HL-60 (cell line): ENCODE measurements at regions not wholly inside any gene's neighbourhood (a gene's known extent, or its start where the extent isn't known, plus 50 kb on each side); places are given as distances from the start of the nearest gene placed in this dataset.

ENCODE experiments used
- REST ChIP-seq: IDR thresholded peaks from 2 replicates; pipeline ENCODE4 v1.6.1; 2012; ENCODE audit warnings: low read depth; ENCODE audit not compliant: insufficient replicate concordance
- SPI1 ChIP-seq: IDR thresholded peaks from 2 replicates; pipeline ENCODE4 v1.6.1; 2012; ENCODE audit warnings: low read depth, mild to moderate bottlenecking, borderline replicate concordance
- TF ChIP-seq, protein P1 (sequence below): IDR thresholded peaks from one replicate; pipeline ENCODE4 v1.5.1; 2011; ENCODE audit warnings: low read length, control low read depth, inconsistent platforms; ENCODE audit not compliant: insufficient read depth

- TF ChIP-seq, protein P1, sequence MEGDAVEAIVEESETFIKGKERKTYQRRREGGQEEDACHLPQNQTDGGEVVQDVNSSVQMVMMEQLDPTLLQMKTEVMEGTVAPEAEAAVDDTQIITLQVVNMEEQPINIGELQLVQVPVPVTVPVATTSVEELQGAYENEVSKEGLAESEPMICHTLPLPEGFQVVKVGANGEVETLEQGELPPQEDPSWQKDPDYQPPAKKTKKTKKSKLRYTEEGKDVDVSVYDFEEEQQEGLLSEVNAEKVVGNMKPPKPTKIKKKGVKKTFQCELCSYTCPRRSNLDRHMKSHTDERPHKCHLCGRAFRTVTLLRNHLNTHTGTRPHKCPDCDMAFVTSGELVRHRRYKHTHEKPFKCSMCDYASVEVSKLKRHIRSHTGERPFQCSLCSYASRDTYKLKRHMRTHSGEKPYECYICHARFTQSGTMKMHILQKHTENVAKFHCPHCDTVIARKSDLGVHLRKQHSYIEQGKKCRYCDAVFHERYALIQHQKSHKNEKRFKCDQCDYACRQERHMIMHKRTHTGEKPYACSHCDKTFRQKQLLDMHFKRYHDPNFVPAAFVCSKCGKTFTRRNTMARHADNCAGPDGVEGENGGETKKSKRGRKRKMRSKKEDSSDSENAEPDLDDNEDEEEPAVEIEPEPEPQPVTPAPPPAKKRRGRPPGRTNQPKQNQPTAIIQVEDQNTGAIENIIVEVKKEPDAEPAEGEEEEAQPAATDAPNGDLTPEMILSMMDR = no peak
- no peak for TF ChIP-seq REST
- TF ChIP-seq SPI1 = no peak
Measured at GRCh38 chr12:17478908-17479673, 610.9 kb downstream of the RERGL start.
